A549 (cell line): ENCODE measurements at regions not wholly inside any gene's neighbourhood (a gene's known extent, or its start where the extent isn't known, plus 50 kb on each side); places are given as distances from the start of the nearest gene placed in this dataset.

Experiments used
- ATAC-seq, 2 experiments: fragments of 200-7000 bp in 1 of 2; fragments of >200 bp in 1 of 2; cut with Nextera tagmentation in 1 of 2; cut with Tn5 transposase in 1 of 2; 3 replicates each; pipeline versions ENCODE4 v1.8.0 to v1.9.1; 2018 to 2020; ENCODE audit warnings: mild to moderate bottlenecking in 1 of 2, moderate library complexity in 1 of 2
- CTCF ChIA-PET: fragments of 300-600 bp; sonication (Branson Sonifier 250); formaldehyde crosslinking; extraction: SDS; loops from one replicate; lab custom pipeline; 2021; ENCODE audit warnings: antibody characterized with exemption, inconsistent platforms; lab: Yijun Ruan, JAX
- POLR2A ChIA-PET: fragments of 350-600 bp; formaldehyde crosslinking; extraction: SDS; loops from one replicate; lab custom pipeline; 2021; ENCODE audit warnings: antibody characterized with exemption, inconsistent platforms; lab: Yijun Ruan, JAX
- DNase-seq, 2 experiments: peaks; one replicate each; pipeline versions ENCODE4 v3.0.0 to v3.0.0-alpha.2; 2011 to 2016; ENCODE audit warnings: low read depth in 1 of 2, low spot score in 1 of 2
- FAIRE-seq: peaks from 2 replicates; lab custom pipeline; 2011; peaks lifted over from hg19 to GRCh38; lab: Jason Lieb, UNC
- H3K27ac ChIP-seq, 2 experiments: fragments of >200 bp; sonication (Bioruptor Twin); formaldehyde crosslinking; 3 replicates each; pipeline ENCODE4 v1.5.1; 2016 to 2017
- H3K4me1 ChIP-seq: fragments of >200 bp; sonication (Bioruptor Twin); formaldehyde crosslinking; 3 replicates; pipeline ENCODE4 v1.6.1; 2016
- H3K4me2 ChIP-seq: fragments of >200 bp; sonication (Bioruptor Twin); formaldehyde crosslinking; 3 replicates; pipeline ENCODE4 v1.6.1; 2016
- H3K4me3 ChIP-seq: fragments of >200 bp; sonication (Bioruptor Twin); formaldehyde crosslinking; 3 replicates; pipeline ENCODE4 v1.5.1; 2016
- H3K9me3 ChIP-seq: fragments of >200 bp; sonication (Bioruptor Twin); formaldehyde crosslinking; 3 replicates; pipeline ENCODE4 v1.6.1; 2016
- CBX8 ChIP-seq: fragments of 200-600 bp; sonication (generic); IDR thresholded peaks from 2 replicates; pipeline ENCODE4 v1.6.1; 2016
- CEBPB ChIP-seq, 2 experiments: fragments of >200 bp in 1 of 2; sonication (Bioruptor Twin) in 1 of 2; formaldehyde crosslinking in 1 of 2; IDR thresholded peaks; 2 replicates each; pipeline ENCODE4 v1.6.1; 2012 to 2016
- EHF ChIP-seq: fragments of 250-450 bp; sonication (Bioruptor Pico); IDR thresholded peaks from 2 replicates; pipeline ENCODE4 v1.5.0; 2020; ENCODE audit warnings: mild to moderate bottlenecking
- FOSB ChIP-seq: fragments of 250-450 bp; sonication (Bioruptor Pico); IDR thresholded peaks from 2 replicates; pipeline ENCODE4 v1.5.0; 2020; ENCODE audit warnings: mild to moderate bottlenecking, moderate library complexity
- FOSL2 ChIP-seq, 2 experiments: fragments of 450-650 bp in 1 of 2; fragments of >200 bp in 1 of 2; sonication (Bioruptor Twin) in 1 of 2; formaldehyde crosslinking; IDR thresholded peaks; 2 replicates each; pipeline versions ENCODE4 v1.5.0 to v1.6.1; 2016 to 2020; ENCODE audit warnings: mild to moderate bottlenecking in 1 of 2, moderate library complexity in 1 of 2
- GATA3 ChIP-seq: IDR thresholded peaks from 2 replicates; pipeline ENCODE4 v1.6.1; 2012; ENCODE audit warnings: borderline replicate concordance
- HOXA7 ChIP-seq: fragments of 250-450 bp; sonication (Bioruptor Pico); IDR thresholded peaks from 2 replicates; pipeline ENCODE4 v1.5.0; 2020; ENCODE audit warnings: mild to moderate bottlenecking, moderate library complexity
- JUN ChIP-seq, 2 experiments: fragments of >200 bp; sonication (Bioruptor Twin); formaldehyde crosslinking; IDR thresholded peaks; 2 replicates in 1 of 2; 3 replicates in 1 of 2; pipeline ENCODE4 v1.6.1; 2016 to 2017
- MYC ChIP-seq: IDR thresholded peaks from 2 replicates; pipeline ENCODE4 v1.6.1; 2012; ENCODE audit warnings: mild to moderate bottlenecking, inconsistent platforms, low read length, improper control_type of control experiment, borderline replicate concordance
- PBX3 ChIP-seq: IDR thresholded peaks from 2 replicates; pipeline ENCODE4 v1.6.1; 2012
- RCOR1 ChIP-seq: fragments of 150-350 bp; IDR thresholded peaks from 2 replicates; pipeline ENCODE4 v1.6.1; 2014; ENCODE audit warnings: antibody characterized with exemption, low read length, low read depth
- SMC3 ChIP-seq: fragments of >200 bp; sonication (Bioruptor Twin); formaldehyde crosslinking; IDR thresholded peaks from 3 replicates; pipeline ENCODE4 v1.6.1; 2018; ENCODE audit warnings: inconsistent platforms
- ZSCAN20 ChIP-seq: fragments of 250-450 bp; sonication (Bioruptor Pico); IDR thresholded peaks from 2 replicates; pipeline ENCODE4 v1.8.0; 2022; ENCODE audit warnings: mild to moderate bottlenecking, moderate library complexity
- WGBS: methylation state at CpG from one replicate; pipeline ENCODE4 v1.1.6; 2017; ENCODE audit errors: missing lambda C conversion rate; 5-methylcytosine and 5-hydroxymethylcytosine counted together

- no peak for TF ChIP-seq MYC
- no peak for TF ChIP-seq PBX3
- TF ChIP-seq CEBPB (IDR thresholded peaks at IDR 0.05): no peak
- no peak for TF ChIP-seq SMC3
- no peak for TF ChIP-seq HOXA7 (CRISPR knock-in tag)
- no peak for TF ChIP-seq FOSL2 (IDR thresholded peaks at IDR 0.05)
- no peak for TF ChIP-seq FOSL2 (CRISPR knock-in tag; IDR thresholded peaks at IDR 0.05)
- no peak for FAIRE-seq
- ChIA-PET CTCF (no interaction called here), POLR2A (no interaction called here)
- H3K4me2 ChIP-seq: no peak overlapping the region
- no peaks in the 10 kb centered on the region for H3K4me1 ChIP-seq
- no peak for DNase-seq
- no peak for ATAC-seq
- no peak overlapping the region for H3K4me3 ChIP-seq
- 89% methylated on average over 15 of the region's 15 CpGs for WGBS
- H3K9me3 ChIP-seq: no peaks in the 10 kb centered on the region
- H3K27ac ChIP-seq: no peak overlapping the region
Measured at GRCh38 chr9:95595721-95596295, 79.0 kb upstream of the PTCH1 start.

- no peak for TF ChIP-seq MYC
- peak in 1 of 2 experiments; percentile 13; a peak in 1 of 4 replicates for TF ChIP-seq CEBPB (IDR thresholded peaks at IDR 0.05)
- Histone ChIP-seq H3K4me3 (no peak overlapping the region), H3K9me3 (no peaks in the 10 kb centered on the region), H3K4me2 (no peak overlapping the region), H3K27ac (no peak overlapping the region), H3K4me1 (no peaks in the 10 kb centered on the region)
- ChIA-PET CTCF (interaction anchor here (1.4 kb wide), 1 partner anchor 12 kb away, joined by 3 read pairs; no protein-coding TSS in a partner anchor), POLR2A (no interaction called here)
- DNase-seq (no peak), ATAC-seq (no peak), FAIRE-seq (no peak)
- 52% methylated on average over 5 of the region's 5 CpGs for WGBS
Measured at GRCh38 chr9:95592931-95593330, 76.2 kb upstream of the PTCH1 start.

- FAIRE-seq: no peak
- ATAC-seq: no peak; a peak in 1 of 6 replicates
Measured at GRCh38 chr9:95588724-95589588, 72.2 kb upstream of the PTCH1 start.

DNA sequence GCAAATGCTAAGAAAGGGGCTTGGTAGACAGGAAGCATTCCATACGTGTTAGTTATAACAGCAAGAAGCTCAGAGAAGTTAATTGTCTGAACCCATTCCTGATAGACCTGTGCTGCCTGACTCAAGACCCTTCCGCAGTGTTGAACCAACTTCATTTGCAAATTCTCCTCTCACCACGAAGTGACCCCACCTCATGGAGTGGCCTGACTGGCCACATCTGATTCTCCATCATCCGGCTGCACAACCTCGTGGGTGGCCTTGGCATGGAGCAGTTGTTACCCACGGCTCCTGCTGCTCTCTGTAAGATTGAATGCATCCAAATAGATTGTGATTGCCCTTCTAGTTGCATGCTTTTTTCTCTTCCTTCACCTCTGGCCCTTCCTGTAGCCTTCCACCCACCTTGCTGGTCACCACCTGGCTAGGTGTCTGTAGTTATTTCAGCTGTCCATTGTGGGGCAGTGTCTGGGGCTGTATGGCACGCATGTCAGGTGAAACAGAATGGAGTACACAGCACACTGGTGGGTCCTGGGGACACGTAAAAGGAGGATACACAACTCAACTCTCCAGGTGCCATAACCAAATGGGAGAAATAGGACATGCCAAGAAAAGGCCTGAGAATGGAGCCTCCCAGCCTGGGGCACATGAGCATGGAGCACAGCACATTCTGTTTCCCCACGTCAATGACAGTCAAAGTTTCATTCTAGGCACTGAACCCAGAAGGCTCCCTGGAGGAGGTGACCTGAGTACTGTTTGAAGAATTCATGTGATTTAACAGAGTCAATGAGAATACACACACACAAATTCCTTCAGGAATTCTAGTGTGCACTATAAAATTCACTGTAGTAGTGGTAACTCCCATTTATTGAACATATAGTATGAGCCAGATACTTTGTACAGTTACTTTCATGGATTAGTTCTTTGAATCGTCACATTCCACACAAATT, 70.5 kb upstream of the PTCH1 start:
- TF ChIP-seq EHF (CRISPR knock-in tag): no peak
- TF ChIP-seq FOSB (CRISPR knock-in tag): no peak
- TF ChIP-seq ZSCAN20 (CRISPR knock-in tag): no peak
- TF ChIP-seq RCOR1: no peak
- DNase-seq (no peak), ATAC-seq (no peak), FAIRE-seq (no peak)
- ChIA-PET POLR2A (no interaction called here), CTCF (interaction anchor here (0.9 kb wide), 1 partner anchor 45 kb away, joined by 3 read pairs; no protein-coding TSS in a partner anchor)
- Histone ChIP-seq H3K4me2 (no peak overlapping the region), H3K4me1 (no peaks in the 10 kb centered on the region), H3K27ac (no peak overlapping the region), H3K4me3 (no peak overlapping the region), H3K9me3 (no peaks in the 10 kb centered on the region)
- WGBS: 67% methylated on average over 10 of the region's 10 CpGs

More at GRCh38 chr9:95588724-95589588, 72.2 kb upstream of the PTCH1 start:
- no peaks in the 10 kb centered on the region for H3K4me1 ChIP-seq
- TF ChIP-seq GATA3 (no peak), JUN (IDR thresholded peaks at IDR 0.05) (no peak), CBX8 (no peak)
- H3K4me3 ChIP-seq: no peak overlapping the region
- H3K27ac ChIP-seq: no peak overlapping the region
- 62% methylated on average over 9 of the region's 9 CpGs for WGBS
- POLR2A ChIA-PET: no interaction called here
- CTCF ChIA-PET: no interaction called here
- DNase-seq: no peak
- no peaks in the 10 kb centered on the region for H3K9me3 ChIP-seq
- H3K4me2 ChIP-seq: no peak overlapping the region
